ENCODE measurements at regions not wholly inside any gene's neighbourhood (a gene's known extent, or its start where the extent isn't known, plus 50 kb on each side); places are given as distances from the start of the nearest gene placed in this dataset.

GRCh38 chr14:96638041-96638855, 136.1 kb downstream of the PAPOLA start:
- no peak for DNase-seq

- no peak for DNase-seq
Observed at GRCh38 chr14:96639550-96639949, 137.4 kb downstream of the PAPOLA start.

- no peak for DNase-seq
Observed at GRCh38 chr14:96648506-96649326, 146.5 kb downstream of the PAPOLA start.

- no peak for DNase-seq
Observed at GRCh38 chr14:96649327-96649601, 147.1 kb downstream of the PAPOLA start.

- DNase-seq = no peak
Observed at GRCh38 chr14:96653597-96653996, 143.6 kb upstream of the VRK1 start.

GRCh38 chr14:96658611-96659010, 138.6 kb upstream of the VRK1 start:
- DNase-seq = no peak

- no peak for DNase-seq
Observed at GRCh38 chr14:96660123-96660522, 137.1 kb upstream of the VRK1 start.

GRCh38 chr14:96660667-96661066, 136.5 kb upstream of the VRK1 start:
- no peak for DNase-seq

GRCh38 chr14:96661244-96661969, 135.8 kb upstream of the VRK1 start:
- no peak for DNase-seq

- no peak for DNase-seq
Observed at GRCh38 chr14:96662116-96662970, 134.8 kb upstream of the VRK1 start.

- no peak for DNase-seq
Observed at GRCh38 chr14:96663076-96663475, 134.1 kb upstream of the VRK1 start.

GRCh38 chr14:96663491-96664067, 133.6 kb upstream of the VRK1 start:
- no peak for DNase-seq

- DNase-seq = no peak
Observed at GRCh38 chr14:96666088-96666487, 131.1 kb upstream of the VRK1 start.

GRCh38 chr14:96670391-96670790, 126.8 kb upstream of the VRK1 start:
- no peak for DNase-seq

- DNase-seq = no peak
Observed at GRCh38 chr14:96671218-96671617, 126.0 kb upstream of the VRK1 start.

- DNase-seq = no peak
Observed at GRCh38 chr14:96673706-96674105, 123.5 kb upstream of the VRK1 start.

- DNase-seq = no peak
Observed at GRCh38 chr14:96674121-96674520, 123.1 kb upstream of the VRK1 start.

- DNase-seq = no peak
Observed at GRCh38 chr14:96676166-96676565, 121.0 kb upstream of the VRK1 start.

- no peak for DNase-seq
Observed at GRCh38 chr14:96681829-96682228, 115.4 kb upstream of the VRK1 start.

- DNase-seq = no peak
Observed at GRCh38 chr14:96682401-96682800, 114.8 kb upstream of the VRK1 start.

- no peak for DNase-seq
Observed at GRCh38 chr14:96683562-96684289, 113.5 kb upstream of the VRK1 start.

GRCh38 chr14:96686126-96686525, 111.1 kb upstream of the VRK1 start:
- no peak for DNase-seq
